ENCODE measurements at regions not wholly inside any gene's neighbourhood (a gene's known extent, or its start where the extent isn't known, plus 50 kb on each side); places are given as distances from the start of the nearest gene placed in this dataset.
"Not testable (repeated sequence)": the region's sequence is repeated elsewhere in the genome, so short reads cannot be mapped to it uniquely, and the experiment has no call there.

DNA sequence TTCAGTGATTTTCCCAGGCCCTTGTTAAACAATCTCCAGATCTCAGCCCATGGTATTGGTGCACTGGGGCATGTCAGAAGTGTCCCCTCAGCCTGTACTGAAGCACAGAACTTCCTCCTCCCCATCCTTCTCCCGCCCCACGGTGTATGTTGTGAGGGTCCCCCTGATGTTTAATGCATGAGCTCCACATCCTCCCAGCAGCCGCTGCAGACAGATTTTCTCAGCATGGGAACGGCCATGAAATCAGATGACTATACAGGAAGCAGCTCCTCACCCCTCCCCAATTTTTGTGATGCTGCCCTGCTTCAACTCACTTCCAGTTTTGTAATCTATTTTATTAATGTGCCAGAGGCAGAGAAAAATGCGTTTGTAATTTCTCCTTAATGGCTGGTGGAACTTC is 406.0 kb downstream of the MIAT start:
- ATAC-seq (no peak), DNase-seq (no peak)
- POLR2A ChIA-PET, result no interaction called here
- Mint-ChIP-seq H3K27ac (no peak overlapping the region), H3K4me1 (peaks cover 0 to 4% (median 0%) of the 10 kb centered on the region in 4 donors), H3K9me3 (no peaks in the 10 kb centered on the region), H3K4me3 (no peak overlapping the region), H3K27me3 (peaks cover 5 to 43% (median 23%) of the 10 kb centered on the region in 5 donors), H3K36me3 (no peaks in the 10 kb centered on the region)

DNA sequence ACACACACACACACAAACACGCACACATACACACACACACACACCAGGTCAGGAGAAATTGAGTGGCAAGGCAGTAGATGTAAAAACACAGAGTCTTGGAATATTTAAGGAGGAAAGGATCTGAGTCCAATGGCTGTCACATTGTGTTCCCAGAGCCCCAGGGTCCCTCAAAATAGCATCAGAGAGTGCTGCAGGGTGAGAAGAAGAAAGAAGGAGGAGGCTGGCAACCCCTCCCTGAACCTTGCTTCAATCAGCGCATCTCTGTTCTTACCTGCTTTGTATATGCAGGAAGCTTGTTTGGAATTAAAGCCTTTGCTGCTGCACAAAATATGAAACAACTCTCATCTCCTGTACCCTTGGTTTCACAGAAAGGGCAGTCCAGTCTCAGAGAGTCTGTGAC is 406.5 kb downstream of the MIAT start:
- no peak for ATAC-seq
- H3K4me1 Mint-ChIP-seq, result peaks cover 0 to 4% (median 0%) of the 10 kb centered on the region in 4 donors
- POLR2A ChIA-PET, result no interaction called here
- H3K27me3 Mint-ChIP-seq, result peaks cover 5 to 40% (median 23%) of the 10 kb centered on the region in 5 donors
- H3K9me3 Mint-ChIP-seq, result no peaks in the 10 kb centered on the region
- H3K27ac Mint-ChIP-seq, result no peak overlapping the region
- no peaks in the 10 kb centered on the region for H3K36me3 Mint-ChIP-seq
- DNase-seq, result no peak
- no peak overlapping the region for H3K4me3 Mint-ChIP-seq

DNA sequence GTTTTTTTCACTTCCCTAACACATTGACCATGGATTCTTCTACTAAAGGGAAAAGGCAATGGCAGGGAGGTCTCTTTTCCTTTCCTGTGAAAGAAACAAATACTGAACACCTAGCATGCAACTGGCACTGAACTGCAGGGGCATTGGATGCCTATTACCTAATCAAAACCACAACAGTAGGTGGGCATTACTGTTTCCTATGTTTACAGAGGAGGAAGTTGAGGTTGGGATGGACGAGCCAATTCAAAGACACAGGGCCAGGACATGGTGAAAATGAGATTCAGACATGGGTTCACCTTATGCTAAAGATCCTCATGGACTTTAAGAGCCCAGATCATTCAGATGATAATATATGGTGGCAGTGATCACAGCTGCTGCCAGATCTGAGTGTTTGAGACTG is 407.0 kb downstream of the MIAT start:
- DNase-seq (no peak), ATAC-seq (no peak)
- H3K36me3 Mint-ChIP-seq, result no peaks in the 10 kb centered on the region
- no peaks in the 10 kb centered on the region for H3K9me3 Mint-ChIP-seq
- H3K4me3 Mint-ChIP-seq, result no peak overlapping the region
- POLR2A ChIA-PET, result no interaction called here
- peaks cover 6 to 40% (median 23%) of the 10 kb centered on the region in 5 donors for H3K27me3 Mint-ChIP-seq
- H3K27ac Mint-ChIP-seq, result no peak overlapping the region
- H3K4me1 Mint-ChIP-seq, result peaks cover 0 to 4% (median 0%) of the 10 kb centered on the region in 4 donors

DNA sequence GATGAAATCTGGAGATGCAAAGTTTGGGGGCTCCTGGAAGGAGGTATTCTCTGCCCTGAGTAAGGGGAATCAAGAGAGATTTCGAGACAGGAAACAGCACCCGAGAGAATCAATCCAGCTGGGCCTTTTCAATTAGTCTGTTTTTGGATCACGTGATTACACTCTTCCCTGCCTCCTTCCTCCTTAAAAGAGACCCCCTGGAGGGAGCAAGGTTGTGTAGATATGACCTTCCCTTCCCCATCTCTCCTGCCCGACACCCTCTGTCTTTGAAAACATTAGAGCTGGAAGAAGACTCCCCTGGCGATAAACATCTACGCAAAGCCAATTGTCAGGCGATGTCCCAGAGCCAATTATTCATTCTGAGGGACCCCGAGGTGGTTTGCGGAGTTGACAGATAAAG is 407.9 kb downstream of the MIAT start:
- H3K9me3 Mint-ChIP-seq, result no peaks in the 10 kb centered on the region
- H3K27ac Mint-ChIP-seq, result no peak overlapping the region
- H3K36me3 Mint-ChIP-seq, result no peaks in the 10 kb centered on the region
- peaks cover 13 to 49% (median 25%) of the 10 kb centered on the region in 5 donors for H3K27me3 Mint-ChIP-seq
- POLR2A ChIA-PET, result no interaction called here
- no peak overlapping the region for H3K4me3 Mint-ChIP-seq
- peaks cover 0 to 4% (median 0%) of the 10 kb centered on the region in 4 donors for H3K4me1 Mint-ChIP-seq
- DNase-seq (no peak), ATAC-seq (no peak)

DNA sequence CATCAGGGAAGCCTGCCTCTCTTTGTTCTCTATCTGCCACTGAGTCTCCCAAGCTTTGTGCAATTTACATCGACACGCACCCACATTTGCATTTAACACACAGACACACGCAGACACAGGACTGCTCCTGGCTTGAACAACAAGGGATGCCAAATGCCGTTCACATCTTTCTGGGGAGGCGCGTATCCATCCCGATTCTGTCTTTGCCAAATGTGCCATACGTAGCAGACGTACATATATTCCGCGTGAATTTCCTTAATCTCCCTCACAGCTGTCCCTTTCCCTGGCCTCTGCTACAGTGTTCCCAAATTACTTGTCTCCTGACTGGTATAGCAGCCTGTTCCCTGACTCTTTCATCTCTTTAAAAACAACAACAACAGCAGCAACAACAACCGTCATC is 409.5 kb downstream of the MIAT start:
- DNase-seq (no peak), ATAC-seq (no peak)

DNA sequence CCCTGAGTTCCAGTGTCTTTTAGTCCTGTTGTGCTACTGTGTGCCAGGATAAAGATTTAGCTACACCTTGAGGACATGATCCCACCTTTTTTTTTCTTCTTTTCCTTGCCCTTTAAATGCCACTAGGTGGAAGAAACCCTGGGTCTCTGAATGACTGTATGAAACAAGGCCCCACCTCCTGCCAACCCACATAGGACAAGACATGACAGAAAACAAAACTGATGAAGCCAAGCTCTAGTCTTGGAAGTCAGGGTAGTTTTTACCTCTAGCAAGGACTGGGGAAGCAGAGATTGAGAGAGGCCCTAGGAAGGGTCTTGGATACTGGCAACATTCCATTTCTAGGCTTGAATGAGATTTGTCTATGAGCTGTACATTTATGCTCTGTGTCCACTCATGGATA is 410.7 kb downstream of the MIAT start:
- Mint-ChIP-seq H3K27me3 (peaks cover 17 to 56% (median 34%) of the 10 kb centered on the region in 5 donors), H3K27ac (no peak overlapping the region), H3K4me3 (no peak overlapping the region), H3K9me3 (no peaks in the 10 kb centered on the region), H3K36me3 (no peaks in the 10 kb centered on the region), H3K4me1 (peaks cover 0 to 4% (median 0%) of the 10 kb centered on the region in 4 donors)
- ATAC-seq (no peak), DNase-seq (no peak)
- POLR2A ChIA-PET, result no interaction called here

More for the DNA sequence above, 409.5 kb downstream of the MIAT start:
- POLR2A ChIA-PET, result no interaction called here
- Mint-ChIP-seq H3K27me3 (peaks cover 19 to 64% (median 38%) of the 10 kb centered on the region in 5 donors), H3K27ac (no peak overlapping the region), H3K4me3 (no peak overlapping the region), H3K9me3 (no peaks in the 10 kb centered on the region), H3K36me3 (no peaks in the 10 kb centered on the region), H3K4me1 (peaks cover 0 to 4% (median 0%) of the 10 kb centered on the region in 4 donors)

DNA sequence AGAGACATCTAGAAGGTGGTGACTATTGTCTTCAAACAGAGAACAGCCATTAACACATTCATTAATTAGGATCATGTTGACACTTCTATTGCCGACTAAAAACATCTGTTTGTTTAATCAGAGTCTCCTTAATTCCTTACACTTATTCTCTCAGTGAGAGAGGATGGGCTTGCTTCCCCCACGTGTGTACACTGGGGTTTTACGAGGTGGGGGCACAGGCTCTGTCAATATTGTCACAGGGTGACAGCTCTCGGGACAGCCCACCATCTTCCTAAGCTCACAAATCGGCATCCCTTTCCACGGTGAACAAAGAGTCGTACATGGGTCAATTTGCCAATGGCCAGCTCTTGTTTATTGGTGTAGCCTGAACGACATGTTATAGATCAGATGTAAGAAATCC is 413.2 kb downstream of the MIAT start:
- Mint-ChIP-seq H3K27me3 (peaks cover 22 to 70% (median 41%) of the 10 kb centered on the region in 5 donors), H3K4me3 (no peak overlapping the region), H3K9me3 (no peaks in the 10 kb centered on the region), H3K27ac (no peak overlapping the region), H3K36me3 (no peaks in the 10 kb centered on the region), H3K4me1 (peaks cover 0 to 1% (median 0%) of the 10 kb centered on the region in 4 donors)
- ATAC-seq, result no peak
- no peak for DNase-seq
- POLR2A ChIA-PET, result no interaction called here

DNA sequence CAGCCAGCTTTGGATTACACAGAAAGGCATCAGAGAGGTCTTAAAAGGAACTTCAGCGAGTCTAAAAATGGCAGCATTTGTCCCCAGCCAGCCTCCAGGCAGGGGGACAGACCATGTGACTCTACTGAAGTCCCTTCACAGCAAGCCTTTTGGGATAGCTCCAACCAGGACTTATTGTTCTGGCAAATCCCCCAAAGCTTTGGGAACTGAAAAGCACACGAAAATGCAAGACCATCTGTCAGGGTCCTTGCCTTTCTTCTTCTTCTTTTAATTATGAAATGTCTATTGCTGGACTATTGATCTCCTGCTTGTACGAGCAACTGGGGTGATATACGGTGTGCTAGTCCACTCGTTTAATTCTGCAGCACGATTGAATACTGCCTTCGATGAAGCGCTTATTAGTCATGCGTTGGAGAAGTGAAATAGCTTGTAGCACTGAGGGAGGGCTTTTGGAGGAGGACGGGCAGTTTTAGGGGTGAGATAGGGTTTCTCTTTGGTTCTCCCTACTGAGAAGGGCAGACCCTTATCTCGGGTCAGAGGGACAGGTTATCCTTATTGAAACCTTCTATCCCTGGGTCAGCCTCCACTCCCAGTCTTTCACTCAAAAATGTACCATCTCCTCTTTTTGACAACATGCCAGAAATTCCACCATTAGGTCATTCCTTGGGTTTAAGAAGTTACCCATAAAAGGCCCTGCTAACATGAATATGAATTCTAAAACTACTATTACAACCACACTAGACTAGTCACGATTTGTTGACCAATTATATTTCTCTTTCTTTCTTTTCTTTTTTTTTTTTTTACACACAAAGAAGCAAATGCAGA is 416.4 kb downstream of the MIAT start:
- no peak overlapping the region for H3K27ac Mint-ChIP-seq
- H3K36me3 Mint-ChIP-seq, result no peaks in the 10 kb centered on the region
- ATAC-seq (no peak), DNase-seq (no peak)
- H3K4me3 Mint-ChIP-seq, result no peak overlapping the region
- peaks cover 0 to 4% (median 0%) of the 10 kb centered on the region in 9 donors for H3K9me3 Mint-ChIP-seq
- peaks cover 21 to 70% (median 44%) of the 10 kb centered on the region in 5 donors for H3K27me3 Mint-ChIP-seq
- POLR2A ChIA-PET, result no interaction called here
- no peaks in the 10 kb centered on the region for H3K4me1 Mint-ChIP-seq

DNA sequence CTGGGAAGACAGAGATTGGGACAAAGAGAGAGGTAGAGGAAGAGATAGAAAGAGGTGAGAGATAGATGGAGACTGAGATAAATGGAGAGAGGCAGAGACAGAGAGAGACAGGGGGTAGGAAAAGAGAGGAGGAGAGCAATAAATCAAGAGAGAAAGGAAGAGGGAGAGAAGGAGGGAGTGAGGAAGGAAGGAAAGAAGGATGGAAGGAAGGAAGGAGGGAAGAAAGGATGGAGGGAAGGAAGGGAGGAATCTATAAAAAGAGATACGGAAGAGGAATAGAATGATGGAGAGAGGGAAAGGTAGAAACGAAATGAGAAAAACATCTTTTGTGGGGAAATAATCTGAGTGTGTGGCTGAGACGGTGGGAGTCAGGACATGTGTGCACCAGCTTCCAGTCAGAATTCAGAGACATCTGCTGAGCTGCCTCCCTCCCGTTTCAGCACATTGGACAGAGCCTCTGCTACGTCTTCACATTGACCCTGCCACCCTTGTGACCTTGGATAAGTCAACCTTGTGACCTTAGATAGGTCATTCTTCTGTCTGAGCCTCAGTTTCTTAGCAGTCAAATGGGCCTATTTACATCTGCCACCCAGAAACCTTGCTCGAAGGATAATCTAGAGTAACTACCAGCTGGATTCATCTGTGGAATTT is 417.8 kb downstream of the MIAT start:
- DNase-seq (no peak), ATAC-seq (no peak)
- peaks cover 18 to 63% (median 41%) of the 10 kb centered on the region in 5 donors for H3K27me3 Mint-ChIP-seq
- no peak overlapping the region for H3K4me3 Mint-ChIP-seq
- H3K36me3 Mint-ChIP-seq, result no peaks in the 10 kb centered on the region
- no peaks in the 10 kb centered on the region for H3K4me1 Mint-ChIP-seq
- POLR2A ChIA-PET, result no interaction called here
- H3K9me3 Mint-ChIP-seq, result peaks cover 0 to 4% (median 0%) of the 10 kb centered on the region in 9 donors
- no peak overlapping the region for H3K27ac Mint-ChIP-seq

DNA sequence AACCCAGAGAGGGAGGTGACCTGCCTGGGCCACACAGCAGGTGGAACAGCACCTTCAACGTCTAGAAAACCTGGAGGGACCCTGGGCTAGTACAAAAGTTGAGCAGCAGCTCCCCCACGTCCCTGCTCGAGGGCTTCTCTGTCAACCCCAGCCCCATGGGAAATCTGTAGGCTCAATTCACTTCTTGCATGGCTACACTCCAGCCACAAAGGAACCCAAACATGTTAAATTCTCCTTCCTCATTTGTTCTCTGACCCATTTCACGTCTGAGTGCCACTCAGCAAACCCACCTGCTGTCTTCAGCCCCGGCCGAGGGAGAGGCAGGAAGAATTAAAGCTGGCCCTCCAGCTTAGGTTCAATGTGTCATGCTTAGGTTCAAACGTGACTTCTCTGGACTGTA is 418.5 kb downstream of the MIAT start:
- Mint-ChIP-seq H3K4me1 (no peaks in the 10 kb centered on the region), H3K27ac (no peak overlapping the region), H3K9me3 (peaks cover 0 to 4% (median 0%) of the 10 kb centered on the region in 9 donors), H3K27me3 (peaks cover 16 to 63% (median 36%) of the 10 kb centered on the region in 5 donors), H3K4me3 (no peak overlapping the region), H3K36me3 (no peaks in the 10 kb centered on the region)
- POLR2A ChIA-PET, result no interaction called here
- ATAC-seq (no peak), DNase-seq (no peak)

DNA sequence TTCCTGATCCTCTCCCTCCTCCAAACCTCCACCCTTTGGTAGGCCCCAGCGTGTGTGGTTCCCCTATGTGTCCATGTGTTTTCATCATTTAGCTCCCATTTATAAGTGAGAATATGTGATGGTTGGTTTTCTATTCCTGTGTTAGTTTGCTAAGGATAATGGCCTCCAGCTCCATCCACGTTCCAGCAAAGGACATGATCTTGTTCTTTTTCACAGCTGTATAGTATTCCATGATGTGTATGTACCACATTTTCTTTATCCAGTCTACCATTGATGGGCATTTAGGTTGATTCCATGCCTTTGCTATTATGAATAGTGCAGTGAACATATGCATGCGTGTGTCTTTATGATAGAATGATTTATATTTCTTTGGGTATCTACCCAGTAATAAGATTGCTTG is 420.7 kb downstream of the MIAT start:
- H3K27ac Mint-ChIP-seq, ATAC-seq, H3K36me3 Mint-ChIP-seq, H3K4me3 Mint-ChIP-seq, POLR2A ChIA-PET, H3K9me3 Mint-ChIP-seq, H3K4me1 Mint-ChIP-seq, DNase-seq: not testable (repeated sequence)
- peaks cover 17 to 74% (median 38%) of the 10 kb centered on the region in 5 donors for H3K27me3 Mint-ChIP-seq

DNA sequence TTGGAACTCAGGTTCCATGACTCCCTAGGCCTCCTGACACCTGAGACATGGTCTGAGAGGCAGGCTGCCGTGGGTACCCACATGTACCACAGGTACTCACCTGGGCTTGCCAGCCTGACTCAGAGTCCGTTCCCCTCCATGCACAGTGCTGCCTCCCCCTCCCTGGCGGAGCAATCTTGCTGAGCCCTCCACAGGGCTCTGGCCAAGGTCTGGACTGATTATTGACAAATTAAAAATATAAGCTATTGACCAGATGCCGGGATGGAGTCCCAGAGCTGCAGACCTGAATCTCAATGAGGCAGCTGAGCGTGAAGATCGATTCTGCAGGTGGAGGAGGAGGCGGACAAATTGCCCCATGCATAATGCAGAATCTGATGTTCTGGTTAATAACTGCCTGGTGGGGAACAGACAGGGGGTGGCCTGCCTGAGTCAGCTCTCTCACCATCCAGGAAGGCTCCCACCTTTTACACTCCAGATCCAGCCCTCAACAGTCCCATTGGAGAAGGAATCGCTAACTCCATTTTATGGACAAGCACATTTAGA is 422.7 kb downstream of the MIAT start:
- H3K27ac Mint-ChIP-seq, result no peak overlapping the region
- POLR2A ChIA-PET, result no interaction called here
- DNase-seq, result no peak
- H3K4me3 Mint-ChIP-seq, result no peak overlapping the region
- no peaks in the 10 kb centered on the region for H3K36me3 Mint-ChIP-seq
- no peaks in the 10 kb centered on the region for H3K4me1 Mint-ChIP-seq
- ATAC-seq, result no peak
- H3K9me3 Mint-ChIP-seq, result peaks cover 0 to 4% (median 0%) of the 10 kb centered on the region in 9 donors
- peaks cover 11 to 65% (median 30%) of the 10 kb centered on the region in 5 donors for H3K27me3 Mint-ChIP-seq

DNA sequence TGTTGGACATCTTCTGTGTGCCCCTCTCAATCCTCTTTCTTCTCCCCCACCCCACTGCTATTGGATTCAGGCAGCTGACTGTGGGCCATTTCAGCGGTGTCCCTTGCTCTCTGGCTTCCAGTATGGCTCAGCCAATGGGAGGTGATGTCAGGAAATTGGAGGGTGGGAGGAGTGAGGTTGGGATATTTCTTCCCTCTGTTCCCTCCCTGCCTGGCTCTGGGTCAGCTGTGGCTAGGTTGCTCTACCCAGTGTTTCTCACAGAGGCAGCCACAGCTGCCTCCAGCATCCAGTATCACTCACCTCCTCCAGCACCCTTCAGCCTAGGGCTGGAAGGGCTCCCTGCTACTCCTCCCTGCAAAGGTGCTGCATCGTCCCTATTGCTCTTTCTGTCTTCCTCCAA is 423.5 kb downstream of the MIAT start:
- ATAC-seq (no peak), DNase-seq (no peak)
- Mint-ChIP-seq H3K27me3 (peaks cover 18 to 66% (median 37%) of the 10 kb centered on the region in 5 donors), H3K36me3 (no peaks in the 10 kb centered on the region), H3K27ac (no peak overlapping the region), H3K9me3 (peaks cover 0 to 4% (median 0%) of the 10 kb centered on the region in 9 donors), H3K4me1 (no peaks in the 10 kb centered on the region), H3K4me3 (no peak overlapping the region)
- POLR2A ChIA-PET, result no interaction called here

All from naive thymus-derived CD8-positive, alpha-beta T cell (primary cell).